WI38 (cell line): ENCODE measurements at regions not wholly inside any gene's neighbourhood (a gene's known extent, or its start where the extent isn't known, plus 50 kb on each side); places are given as distances from the start of the nearest gene placed in this dataset.
"Not testable (repeated sequence)": the region's sequence is repeated elsewhere in the genome, so short reads cannot be mapped to it uniquely, and the experiment has no call there.

Source experiments
- H3K4me3 ChIP-seq: 2 replicates; pipeline ENCODE4 v1.5.1; 2011; ENCODE audit warnings: low read depth, mild to moderate bottlenecking, control low read depth, low read length
- CTCF ChIP-seq: IDR thresholded peaks from 2 replicates; pipeline ENCODE4 v1.5.1; 2012; ENCODE audit warnings: low read depth, mild to moderate bottlenecking, control low read depth, low read length

- not testable (repeated sequence) for H3K4me3 ChIP-seq
Observed at GRCh38 chrX:115840729-115841409, 279.9 kb downstream of the PLS3 start.

- not testable (repeated sequence) for H3K4me3 ChIP-seq
Observed at GRCh38 chrX:115850986-115851385, 290.0 kb downstream of the PLS3 start.

GRCh38 chrX:115853260-115853659, 292.3 kb downstream of the PLS3 start:
- H3K4me3 ChIP-seq = not testable (repeated sequence)

GRCh38 chrX:115881170-115881569, 289.4 kb upstream of the AGTR2 start:
- not testable (repeated sequence) for H3K4me3 ChIP-seq

GRCh38 chrX:115884121-115884520, 286.4 kb upstream of the AGTR2 start:
- H3K4me3 ChIP-seq = not testable (repeated sequence)

- H3K4me3 ChIP-seq = 0 out of 2 replicates have a peak overlapping the region, but pooled peaks have one; percentile 20
Observed at GRCh38 chrX:115888041-115888440, 282.5 kb upstream of the AGTR2 start.

GRCh38 chrX:115888519-115888918, 282.0 kb upstream of the AGTR2 start:
- H3K4me3 ChIP-seq = not testable (repeated sequence)

- TF ChIP-seq CTCF = no peak
- H3K4me3 ChIP-seq = no peak overlapping the region
Observed at GRCh38 chrX:115889121-115889890, 281.2 kb upstream of the AGTR2 start.

GRCh38 chrX:115892056-115892708, 278.4 kb upstream of the AGTR2 start:
- no peak for TF ChIP-seq CTCF

GRCh38 chrX:115892787-115893671, 277.5 kb upstream of the AGTR2 start:
- peak overlapping the region; percentile 44 for H3K4me3 ChIP-seq
- TF ChIP-seq CTCF = no peak

More at GRCh38 chrX:115892056-115892708, 278.4 kb upstream of the AGTR2 start:
- H3K4me3 ChIP-seq = peak overlapping the region; percentile 44; the same call in 1 of the 2 replicates
